Ishikawa (cell line): ENCODE measurements at regions not wholly inside any gene's neighbourhood (a gene's known extent, or its start where the extent isn't known, plus 50 kb on each side); places are given as distances from the start of the nearest gene placed in this dataset.
A peak's percentile ranks its signal among the peaks of the same experiment; 100 is the strongest.

Source experiments
- CEBPB ChIP-seq: IDR thresholded peaks from 2 replicates; pipeline ENCODE4 v1.6.1; 2012
- CREB1 ChIP-seq: IDR thresholded peaks from 2 replicates; pipeline ENCODE4 v1.6.1; 2012; ENCODE audit warnings: low read depth
- EGR1 ChIP-seq: IDR thresholded peaks from 2 replicates; pipeline ENCODE4 v1.6.1; 2012
- EP300 ChIP-seq: IDR thresholded peaks from 2 replicates; pipeline ENCODE4 v1.6.1; 2012; ENCODE audit warnings: borderline replicate concordance
- FOXM1 ChIP-seq: IDR thresholded peaks from 2 replicates; pipeline ENCODE4 v1.6.1; 2012; ENCODE audit warnings: low read depth, borderline replicate concordance
- MAX ChIP-seq: IDR thresholded peaks from 2 replicates; pipeline ENCODE4 v1.6.1; 2012
- NFIC ChIP-seq: IDR thresholded peaks from 2 replicates; pipeline ENCODE4 v1.6.1; 2012
- RAD21 ChIP-seq: IDR thresholded peaks from 2 replicates; pipeline ENCODE4 v1.6.1; 2012; ENCODE audit warnings: low read depth
- REST ChIP-seq: IDR thresholded peaks from 2 replicates; pipeline ENCODE4 v1.6.1; 2012; ENCODE audit warnings: low read depth, mild to moderate bottlenecking
- TAF1 ChIP-seq: IDR thresholded peaks from 2 replicates; pipeline ENCODE4 v1.6.1; 2012; ENCODE audit warnings: low read depth, mild to moderate bottlenecking
- TCF12 ChIP-seq: IDR thresholded peaks from 2 replicates; pipeline ENCODE4 v1.6.1; 2012; ENCODE audit warnings: low read depth
- TEAD4 ChIP-seq: IDR thresholded peaks from 2 replicates; pipeline ENCODE4 v1.6.1; 2012
- USF1 ChIP-seq: IDR thresholded peaks from 2 replicates; pipeline ENCODE4 v1.6.1; 2012
- YY1 ChIP-seq: IDR thresholded peaks from 2 replicates; pipeline ENCODE4 v1.6.1; 2012; ENCODE audit warnings: low read depth
- ZBTB7A ChIP-seq: IDR thresholded peaks from 2 replicates; pipeline ENCODE4 v1.6.1; 2012; ENCODE audit warnings: low read depth

GRCh38 chr15:88745065-88745464 is 58.2 kb upstream of the ACAN start:
- no peak for TF ChIP-seq REST
- TF ChIP-seq CEBPB = no peak
- TF ChIP-seq USF1 = no peak
- no peak for TF ChIP-seq CREB1
- TF ChIP-seq MAX = no peak
- no peak for TF ChIP-seq NFIC
- TF ChIP-seq EGR1 = no peak
- TF ChIP-seq RAD21 = no peak
- no peak for TF ChIP-seq TCF12
- TF ChIP-seq EP300 = no peak
- no peak for TF ChIP-seq TAF1
- TF ChIP-seq FOXM1 = no peak
- no peak for TF ChIP-seq YY1
- TF ChIP-seq TEAD4 = no peak
- no peak for TF ChIP-seq ZBTB7A

- TF ChIP-seq CEBPB (no peak), CREB1 (no peak), YY1 (no peak), TAF1 (no peak), FOXM1 (no peak), TCF12 (no peak), EP300 (no peak), USF1 (no peak), RAD21 (no peak), NFIC (no peak), REST (no peak), EGR1 (no peak), ZBTB7A (no peak), TEAD4 (no peak), MAX (no peak)
Observed at GRCh38 chr15:88745696-88746095, 57.5 kb upstream of the ACAN start.

- TF ChIP-seq YY1 (no peak), USF1 (no peak), EGR1 (no peak), TAF1 (no peak), EP300 (no peak), REST (no peak), TEAD4 (no peak), RAD21 (no peak), TCF12 (no peak), ZBTB7A (no peak), FOXM1 (no peak), MAX (no peak), CREB1 (no peak), CEBPB (no peak), NFIC (no peak)
Observed at GRCh38 chr15:88746451-88746850, 56.8 kb upstream of the ACAN start.

- no peak for TF ChIP-seq NFIC
- TF ChIP-seq CREB1 = no peak
- no peak for TF ChIP-seq EP300
- no peak for TF ChIP-seq MAX
- TF ChIP-seq RAD21 = peak; percentile 18; the same call in 1 of the 2 replicates
- no peak for TF ChIP-seq FOXM1
Observed at GRCh38 chr15:88747111-88747510, 56.1 kb upstream of the ACAN start.
